ENCODE measurements at regions not wholly inside any gene's neighbourhood (a gene's known extent, or its start where the extent isn't known, plus 50 kb on each side); places are given as distances from the start of the nearest gene placed in this dataset.

DNA sequence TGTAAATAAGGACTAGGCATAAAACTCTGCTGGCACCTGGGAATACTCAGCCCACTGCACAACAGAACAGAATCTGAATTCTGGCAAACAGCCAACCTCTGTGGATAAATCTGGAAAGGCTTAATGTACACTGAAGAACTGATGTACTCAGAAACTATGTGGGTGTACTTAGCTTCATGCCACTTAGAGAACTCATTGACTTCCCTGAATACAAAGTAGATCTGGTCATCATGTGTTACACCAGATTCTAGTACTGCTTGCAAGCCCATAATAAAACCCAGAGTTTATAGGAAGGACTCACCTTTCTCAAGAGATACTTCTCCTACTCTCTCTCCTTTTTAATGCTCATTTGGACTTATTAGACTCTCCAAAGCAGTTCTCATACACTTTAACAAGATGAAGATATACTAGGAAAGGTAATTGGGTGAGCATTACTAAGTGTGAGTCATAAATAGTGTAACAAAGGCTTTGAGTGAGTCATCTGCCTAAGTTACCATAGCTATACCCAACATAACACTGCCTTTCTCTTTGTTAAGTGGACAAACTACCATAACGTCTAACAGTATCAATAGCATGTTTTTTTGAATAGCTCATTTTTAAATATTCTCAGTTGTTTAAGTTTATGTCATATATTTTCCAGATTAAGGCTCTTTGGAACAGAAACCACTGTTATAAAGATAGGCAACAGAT is 309.1 kb downstream of the MDFIC start:
- no peak for TF ChIP-seq POLR2A (IDR thresholded peaks at IDR 0.05; ENCODE audit: low read length)
- no peak for TF ChIP-seq GATA1 (IDR thresholded peaks at IDR 0.05; ENCODE audit: low read depth, low read length)

Measured in erythroblast (primary cell).